ENCODE measurements at regions not wholly inside any gene's neighbourhood (a gene's known extent, or its start where the extent isn't known, plus 50 kb on each side); places are given as distances from the start of the nearest gene placed in this dataset.

DNA sequence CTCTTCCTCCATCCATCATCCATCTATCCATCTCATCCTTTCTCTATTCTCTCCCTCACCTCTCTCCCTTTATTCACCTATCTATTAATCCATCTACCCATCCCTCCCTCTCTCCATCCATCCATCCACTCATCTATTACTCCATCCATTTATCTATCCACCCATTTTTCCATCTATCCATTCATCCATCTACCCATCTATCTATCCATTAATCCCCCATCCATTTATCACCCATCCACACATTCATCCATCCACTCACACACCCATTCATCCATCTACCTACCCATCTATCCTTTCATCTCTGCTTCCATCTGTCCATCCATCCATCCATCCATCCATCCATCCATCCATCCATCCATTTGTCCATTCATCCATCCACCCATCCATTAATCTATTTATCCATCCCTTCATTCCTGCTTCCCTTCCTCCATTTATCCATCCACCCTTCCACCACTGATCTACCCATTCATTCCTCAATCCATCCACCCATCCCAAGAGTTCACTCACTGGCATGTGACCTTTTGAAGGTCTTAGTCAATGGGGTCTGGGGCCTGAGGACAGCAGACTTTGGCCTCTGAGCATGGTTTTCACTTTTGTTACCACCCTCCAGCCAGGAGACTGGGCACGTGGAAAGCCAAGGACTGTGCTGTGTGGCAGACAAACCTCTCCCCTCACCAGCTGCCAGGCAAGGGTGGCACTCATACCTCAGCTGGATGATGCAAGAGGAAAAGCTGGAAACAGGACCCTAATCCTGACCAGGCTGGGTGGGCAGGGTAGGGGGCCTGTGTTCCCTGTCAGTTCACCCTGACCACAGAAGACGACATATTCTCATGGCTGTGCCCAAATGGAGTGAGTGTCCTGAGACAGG is 126.7 kb downstream of the URI1 start:
- TF ChIP-seq, protein P1, sequence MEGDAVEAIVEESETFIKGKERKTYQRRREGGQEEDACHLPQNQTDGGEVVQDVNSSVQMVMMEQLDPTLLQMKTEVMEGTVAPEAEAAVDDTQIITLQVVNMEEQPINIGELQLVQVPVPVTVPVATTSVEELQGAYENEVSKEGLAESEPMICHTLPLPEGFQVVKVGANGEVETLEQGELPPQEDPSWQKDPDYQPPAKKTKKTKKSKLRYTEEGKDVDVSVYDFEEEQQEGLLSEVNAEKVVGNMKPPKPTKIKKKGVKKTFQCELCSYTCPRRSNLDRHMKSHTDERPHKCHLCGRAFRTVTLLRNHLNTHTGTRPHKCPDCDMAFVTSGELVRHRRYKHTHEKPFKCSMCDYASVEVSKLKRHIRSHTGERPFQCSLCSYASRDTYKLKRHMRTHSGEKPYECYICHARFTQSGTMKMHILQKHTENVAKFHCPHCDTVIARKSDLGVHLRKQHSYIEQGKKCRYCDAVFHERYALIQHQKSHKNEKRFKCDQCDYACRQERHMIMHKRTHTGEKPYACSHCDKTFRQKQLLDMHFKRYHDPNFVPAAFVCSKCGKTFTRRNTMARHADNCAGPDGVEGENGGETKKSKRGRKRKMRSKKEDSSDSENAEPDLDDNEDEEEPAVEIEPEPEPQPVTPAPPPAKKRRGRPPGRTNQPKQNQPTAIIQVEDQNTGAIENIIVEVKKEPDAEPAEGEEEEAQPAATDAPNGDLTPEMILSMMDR (IDR thresholded peaks at IDR 0.05): no peak
- TF ChIP-seq POLR2A (IDR thresholded peaks at IDR 0.05): no peak

Data from esophagus squamous epithelium (tissue), 4 donors.